ENCODE measurements at regions not wholly inside any gene's neighbourhood (a gene's known extent, or its start where the extent isn't known, plus 50 kb on each side); places are given as distances from the start of the nearest gene placed in this dataset.

- TF ChIP-seq CTCF (IDR thresholded peaks at IDR 0.05) (no peak), POLR2A (IDR thresholded peaks at IDR 0.05) (no peak)
These were observed 85.4 kb upstream of the TMEM18 start for GRCh38 chr2:762646-763045.
